Sigmoid colon (tissue), 4 donors: ENCODE measurements at regions not wholly inside any gene's neighbourhood (a gene's known extent, or its start where the extent isn't known, plus 50 kb on each side); places are given as distances from the start of the nearest gene placed in this dataset.

Experiments used
- CTCF ChIP-seq, 4 experiments: fragments of 450-650 bp in 3 of 4; fragments of 200-600 bp in 1 of 4; IDR thresholded peaks; one replicate each; pipeline ENCODE4 v1.5.1; 2016 to 2019; ENCODE audit warnings: antibody characterized with exemption in 4 of 4, mild to moderate bottlenecking in 3 of 4, moderate library complexity in 2 of 4
- POLR2A ChIP-seq, 2 donors: fragments of 450-650 bp; IDR thresholded peaks; one replicate each; pipeline ENCODE4 v1.6.1; 2016; ENCODE audit warnings: antibody characterized with exemption in 2 of 2, mild to moderate bottlenecking in 2 of 2, moderate library complexity in 2 of 2
- POLR2AphosphoS5 ChIP-seq, 4 donors: sonication (generic); formaldehyde crosslinking; IDR thresholded peaks; one replicate each; pipeline ENCODE4 v1.6.1; 2017; ENCODE audit warnings: antibody characterized with exemption in 4 of 4

GRCh38 chr3:182668541-182668940 is 124.8 kb upstream of the ATP11B start:
- no peak for TF ChIP-seq CTCF (IDR thresholded peaks at IDR 0.05)
- no peak for TF ChIP-seq POLR2AphosphoS5 (IDR thresholded peaks at IDR 0.05)
- TF ChIP-seq POLR2A (IDR thresholded peaks at IDR 0.05): no peak
